ENCODE measurements at regions not wholly inside any gene's neighbourhood (a gene's known extent, or its start where the extent isn't known, plus 50 kb on each side); places are given as distances from the start of the nearest gene placed in this dataset.

DNA sequence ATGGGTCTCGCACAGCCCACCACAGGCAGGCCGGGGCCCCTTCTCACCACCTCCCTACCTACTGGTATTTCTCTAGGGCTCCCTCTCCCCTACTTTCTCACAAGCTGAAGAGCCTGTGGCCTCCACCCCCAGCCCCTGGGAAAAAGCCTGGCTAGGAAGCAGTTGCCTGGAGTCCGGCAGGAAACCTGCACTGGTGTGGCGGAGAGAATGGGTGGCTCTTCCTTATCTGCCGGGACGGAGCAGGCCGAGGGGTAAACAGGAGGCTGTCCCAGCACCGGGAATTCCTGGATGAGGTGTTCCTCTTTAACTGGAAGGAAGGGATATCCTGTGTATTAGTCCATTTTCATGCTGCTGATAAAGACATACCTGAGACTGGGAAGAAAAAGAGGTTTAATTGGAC, 125.8 kb downstream of the TLR5 start:
- TF ChIP-seq HNF4A (conservative IDR thresholded peaks at IDR 0.05) (no peak), JUND (IDR thresholded peaks at IDR 0.05) (no peak), TAF1 (conservative IDR thresholded peaks at IDR 0.05) (no peak), GABPA (IDR thresholded peaks at IDR 0.05 in 1 of 2, conservative IDR thresholded peaks at IDR 0.05 in 1 of 2) (no peak), SP1 (IDR thresholded peaks at IDR 0.05) (no peak), RXRA (IDR thresholded peaks at IDR 0.05) (no peak)
- TF ChIP-seq, protein P1, sequence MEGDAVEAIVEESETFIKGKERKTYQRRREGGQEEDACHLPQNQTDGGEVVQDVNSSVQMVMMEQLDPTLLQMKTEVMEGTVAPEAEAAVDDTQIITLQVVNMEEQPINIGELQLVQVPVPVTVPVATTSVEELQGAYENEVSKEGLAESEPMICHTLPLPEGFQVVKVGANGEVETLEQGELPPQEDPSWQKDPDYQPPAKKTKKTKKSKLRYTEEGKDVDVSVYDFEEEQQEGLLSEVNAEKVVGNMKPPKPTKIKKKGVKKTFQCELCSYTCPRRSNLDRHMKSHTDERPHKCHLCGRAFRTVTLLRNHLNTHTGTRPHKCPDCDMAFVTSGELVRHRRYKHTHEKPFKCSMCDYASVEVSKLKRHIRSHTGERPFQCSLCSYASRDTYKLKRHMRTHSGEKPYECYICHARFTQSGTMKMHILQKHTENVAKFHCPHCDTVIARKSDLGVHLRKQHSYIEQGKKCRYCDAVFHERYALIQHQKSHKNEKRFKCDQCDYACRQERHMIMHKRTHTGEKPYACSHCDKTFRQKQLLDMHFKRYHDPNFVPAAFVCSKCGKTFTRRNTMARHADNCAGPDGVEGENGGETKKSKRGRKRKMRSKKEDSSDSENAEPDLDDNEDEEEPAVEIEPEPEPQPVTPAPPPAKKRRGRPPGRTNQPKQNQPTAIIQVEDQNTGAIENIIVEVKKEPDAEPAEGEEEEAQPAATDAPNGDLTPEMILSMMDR (IDR thresholded peaks at IDR 0.05; ENCODE audit: low read depth, low read length, missing input control): no peak
- TF ChIP-seq, protein P2, sequence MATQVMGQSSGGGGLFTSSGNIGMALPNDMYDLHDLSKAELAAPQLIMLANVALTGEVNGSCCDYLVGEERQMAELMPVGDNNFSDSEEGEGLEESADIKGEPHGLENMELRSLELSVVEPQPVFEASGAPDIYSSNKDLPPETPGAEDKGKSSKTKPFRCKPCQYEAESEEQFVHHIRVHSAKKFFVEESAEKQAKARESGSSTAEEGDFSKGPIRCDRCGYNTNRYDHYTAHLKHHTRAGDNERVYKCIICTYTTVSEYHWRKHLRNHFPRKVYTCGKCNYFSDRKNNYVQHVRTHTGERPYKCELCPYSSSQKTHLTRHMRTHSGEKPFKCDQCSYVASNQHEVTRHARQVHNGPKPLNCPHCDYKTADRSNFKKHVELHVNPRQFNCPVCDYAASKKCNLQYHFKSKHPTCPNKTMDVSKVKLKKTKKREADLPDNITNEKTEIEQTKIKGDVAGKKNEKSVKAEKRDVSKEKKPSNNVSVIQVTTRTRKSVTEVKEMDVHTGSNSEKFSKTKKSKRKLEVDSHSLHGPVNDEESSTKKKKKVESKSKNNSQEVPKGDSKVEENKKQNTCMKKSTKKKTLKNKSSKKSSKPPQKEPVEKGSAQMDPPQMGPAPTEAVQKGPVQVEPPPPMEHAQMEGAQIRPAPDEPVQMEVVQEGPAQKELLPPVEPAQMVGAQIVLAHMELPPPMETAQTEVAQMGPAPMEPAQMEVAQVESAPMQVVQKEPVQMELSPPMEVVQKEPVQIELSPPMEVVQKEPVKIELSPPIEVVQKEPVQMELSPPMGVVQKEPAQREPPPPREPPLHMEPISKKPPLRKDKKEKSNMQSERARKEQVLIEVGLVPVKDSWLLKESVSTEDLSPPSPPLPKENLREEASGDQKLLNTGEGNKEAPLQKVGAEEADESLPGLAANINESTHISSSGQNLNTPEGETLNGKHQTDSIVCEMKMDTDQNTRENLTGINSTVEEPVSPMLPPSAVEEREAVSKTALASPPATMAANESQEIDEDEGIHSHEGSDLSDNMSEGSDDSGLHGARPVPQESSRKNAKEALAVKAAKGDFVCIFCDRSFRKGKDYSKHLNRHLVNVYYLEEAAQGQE (IDR thresholded peaks at IDR 0.05): no peak
- TF ChIP-seq, protein P3, sequence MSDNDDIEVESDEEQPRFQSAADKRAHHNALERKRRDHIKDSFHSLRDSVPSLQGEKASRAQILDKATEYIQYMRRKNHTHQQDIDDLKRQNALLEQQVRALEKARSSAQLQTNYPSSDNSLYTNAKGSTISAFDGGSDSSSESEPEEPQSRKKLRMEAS (IDR thresholded peaks at IDR 0.05): no peak
